ENCODE measurements at regions not wholly inside any gene's neighbourhood (a gene's known extent, or its start where the extent isn't known, plus 50 kb on each side); places are given as distances from the start of the nearest gene placed in this dataset.

- RAD21 ChIA-PET (ENCODE audit: low non-redundant PET in 1 of 2, low total read pairs in 2 of 2, uncharacterized antibody in 2 of 2, unreplicated experiment in 2 of 2), result no interaction called here
- Histone ChIP-seq H3K27me3 (ENCODE audit: insufficient read depth, low read length) (no peaks in the 10 kb centered on the region), H3K4me3 (replicated peaks in 1 of 2; ENCODE audit: low read depth in 1 of 2, low read length in 2 of 2) (no peak overlapping the region), H3K9me3 (ENCODE audit: control insufficient read depth in 1 of 2, insufficient read depth in 1 of 2, low read depth in 1 of 2, low read length in 2 of 2) (peaks cover 0 to 3% of the 10 kb centered on the region in 2 experiments; a peak in 1 of 4 replicates), H3K4me2 (ENCODE audit: low read length) (no peak overlapping the region), H3K79me2 (ENCODE audit: insufficient read depth, low read length) (no peaks in the 10 kb centered on the region), H3K9ac (ENCODE audit: low read length) (no peak overlapping the region), H4K20me1 (ENCODE audit: insufficient read depth) (no peaks in the 10 kb centered on the region), H2AFZ (ENCODE audit: low read depth, low read length, poor library complexity, severe bottlenecking) (no peak overlapping the region), H3K4me1 (ENCODE audit: control insufficient read depth in 1 of 2, insufficient read depth in 2 of 2, low read length in 2 of 2) (no peaks in the 10 kb centered on the region), H3K9me2 (ENCODE audit: insufficient read depth) (no peaks in the 10 kb centered on the region), H3K27ac (ENCODE audit: low read depth, low read length) (no peak overlapping the region), H3K36me3 (ENCODE audit: control insufficient read depth in 1 of 2, insufficient read depth in 2 of 2, low read length in 2 of 2) (no peaks in the 10 kb centered on the region)
- intact Hi-C loops (cut with micrococcal nuclease), result loop anchor here (10.0 kb wide), 1 partner anchor 192 kb away; no protein-coding TSS in a partner anchor
- CTCF ChIA-PET, result no interaction called here
- ATAC-seq, result no peak
- no peak for DNase-seq (ENCODE audit: low read depth, low spot score)
- no peak for TF ChIP-seq ZNF274 (IDR thresholded peaks at IDR 0.05; ENCODE audit: low read depth, low read length)
- TF ChIP-seq ZFX (IDR thresholded peaks at IDR 0.05), result no peak
- TF ChIP-seq, protein P1, sequence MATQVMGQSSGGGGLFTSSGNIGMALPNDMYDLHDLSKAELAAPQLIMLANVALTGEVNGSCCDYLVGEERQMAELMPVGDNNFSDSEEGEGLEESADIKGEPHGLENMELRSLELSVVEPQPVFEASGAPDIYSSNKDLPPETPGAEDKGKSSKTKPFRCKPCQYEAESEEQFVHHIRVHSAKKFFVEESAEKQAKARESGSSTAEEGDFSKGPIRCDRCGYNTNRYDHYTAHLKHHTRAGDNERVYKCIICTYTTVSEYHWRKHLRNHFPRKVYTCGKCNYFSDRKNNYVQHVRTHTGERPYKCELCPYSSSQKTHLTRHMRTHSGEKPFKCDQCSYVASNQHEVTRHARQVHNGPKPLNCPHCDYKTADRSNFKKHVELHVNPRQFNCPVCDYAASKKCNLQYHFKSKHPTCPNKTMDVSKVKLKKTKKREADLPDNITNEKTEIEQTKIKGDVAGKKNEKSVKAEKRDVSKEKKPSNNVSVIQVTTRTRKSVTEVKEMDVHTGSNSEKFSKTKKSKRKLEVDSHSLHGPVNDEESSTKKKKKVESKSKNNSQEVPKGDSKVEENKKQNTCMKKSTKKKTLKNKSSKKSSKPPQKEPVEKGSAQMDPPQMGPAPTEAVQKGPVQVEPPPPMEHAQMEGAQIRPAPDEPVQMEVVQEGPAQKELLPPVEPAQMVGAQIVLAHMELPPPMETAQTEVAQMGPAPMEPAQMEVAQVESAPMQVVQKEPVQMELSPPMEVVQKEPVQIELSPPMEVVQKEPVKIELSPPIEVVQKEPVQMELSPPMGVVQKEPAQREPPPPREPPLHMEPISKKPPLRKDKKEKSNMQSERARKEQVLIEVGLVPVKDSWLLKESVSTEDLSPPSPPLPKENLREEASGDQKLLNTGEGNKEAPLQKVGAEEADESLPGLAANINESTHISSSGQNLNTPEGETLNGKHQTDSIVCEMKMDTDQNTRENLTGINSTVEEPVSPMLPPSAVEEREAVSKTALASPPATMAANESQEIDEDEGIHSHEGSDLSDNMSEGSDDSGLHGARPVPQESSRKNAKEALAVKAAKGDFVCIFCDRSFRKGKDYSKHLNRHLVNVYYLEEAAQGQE (IDR thresholded peaks at IDR 0.05; ENCODE audit: low read depth), result no peak
- TF ChIP-seq, protein P2, sequence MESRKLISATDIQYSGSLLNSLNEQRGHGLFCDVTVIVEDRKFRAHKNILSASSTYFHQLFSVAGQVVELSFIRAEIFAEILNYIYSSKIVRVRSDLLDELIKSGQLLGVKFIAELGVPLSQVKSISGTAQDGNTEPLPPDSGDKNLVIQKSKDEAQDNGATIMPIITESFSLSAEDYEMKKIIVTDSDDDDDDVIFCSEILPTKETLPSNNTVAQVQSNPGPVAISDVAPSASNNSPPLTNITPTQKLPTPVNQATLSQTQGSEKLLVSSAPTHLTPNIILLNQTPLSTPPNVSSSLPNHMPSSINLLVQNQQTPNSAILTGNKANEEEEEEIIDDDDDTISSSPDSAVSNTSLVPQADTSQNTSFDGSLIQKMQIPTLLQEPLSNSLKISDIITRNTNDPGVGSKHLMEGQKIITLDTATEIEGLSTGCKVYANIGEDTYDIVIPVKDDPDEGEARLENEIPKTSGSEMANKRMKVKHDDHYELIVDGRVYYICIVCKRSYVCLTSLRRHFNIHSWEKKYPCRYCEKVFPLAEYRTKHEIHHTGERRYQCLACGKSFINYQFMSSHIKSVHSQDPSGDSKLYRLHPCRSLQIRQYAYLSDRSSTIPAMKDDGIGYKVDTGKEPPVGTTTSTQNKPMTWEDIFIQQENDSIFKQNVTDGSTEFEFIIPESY (IDR thresholded peaks at IDR 0.05; ENCODE audit: extremely low read depth, insufficient replicate concordance, low read length), result no peak
- no peak for TF ChIP-seq SIN3A (IDR thresholded peaks at IDR 0.05; ENCODE audit: low read depth)
- TF ChIP-seq YY1 (IDR thresholded peaks at IDR 0.05; ENCODE audit: extremely low read depth, insufficient replicate concordance, low read depth, low read length), result no peak
- no peak for TF ChIP-seq RAD21 (IDR thresholded peaks at IDR 0.05; ENCODE audit: low read depth)
- no peak for TF ChIP-seq SP1 (IDR thresholded peaks at IDR 0.05; ENCODE audit: low read depth)
- POLR2A ChIA-PET, result no interaction called here
- BruUV-seq (replicated peaks), result no TSS peak
Measured at GRCh38 chr18:25423267-25423666, 71.3 kb upstream of the ZNF521 start.

Data from HCT116 (cell line).